ENCODE measurements at regions not wholly inside any gene's neighbourhood (a gene's known extent, or its start where the extent isn't known, plus 50 kb on each side); places are given as distances from the start of the nearest gene placed in this dataset.
"Not testable (repeated sequence)": the region's sequence is repeated elsewhere in the genome, so short reads cannot be mapped to it uniquely, and the experiment has no call there.

- DNase-seq (ENCODE audit: low read depth): no peak
- TF ChIP-seq CTCF (IDR thresholded peaks at IDR 0.05; ENCODE audit: insufficient read depth, low read depth, low read length, missing control alignments): no peak
- H3K4me3 ChIP-seq (ENCODE audit: low read depth, low read length): no peak overlapping the region
These were observed 107.8 kb upstream of the PNPT1 start for GRCh38 chr2:55801436-55801835.

GRCh38 chr2:55799624-55800023 is 106.0 kb upstream of the PNPT1 start:
- not testable (repeated sequence) for DNase-seq (ENCODE audit: low read depth); H3K4me3 ChIP-seq (ENCODE audit: low read depth, low read length)

GRCh38 chr2:55796121-55796520 is 102.5 kb upstream of the PNPT1 start:
- no peak overlapping the region for H3K4me3 ChIP-seq (ENCODE audit: low read depth, low read length)
- no peak for TF ChIP-seq CTCF (IDR thresholded peaks at IDR 0.05; ENCODE audit: insufficient read depth, low read depth, low read length, missing control alignments)
- no peak for DNase-seq (ENCODE audit: low read depth)

GRCh38 chr2:55793602-55794001 is 100.0 kb upstream of the PNPT1 start:
- not testable (repeated sequence) for DNase-seq (ENCODE audit: low read depth); H3K4me3 ChIP-seq (ENCODE audit: low read depth, low read length)

GRCh38 chr2:55786280-55786679 is 92.6 kb upstream of the PNPT1 start:
- H3K4me3 ChIP-seq (ENCODE audit: low read depth, low read length): no peak overlapping the region
- no peak for TF ChIP-seq CTCF (IDR thresholded peaks at IDR 0.05; ENCODE audit: insufficient read depth, low read depth, low read length, missing control alignments)
- no peak for DNase-seq (ENCODE audit: low read depth)

GRCh38 chr2:55783751-55784150 is 90.1 kb upstream of the PNPT1 start:
- H3K4me3 ChIP-seq (ENCODE audit: low read depth, low read length); DNase-seq (ENCODE audit: low read depth): not testable (repeated sequence)

GRCh38 chr2:55782528-55783173 is 89.0 kb upstream of the PNPT1 start:
- H3K4me3 ChIP-seq (ENCODE audit: low read depth, low read length): no peak overlapping the region
- no peak for DNase-seq (ENCODE audit: low read depth)
- no peak for TF ChIP-seq CTCF (IDR thresholded peaks at IDR 0.05; ENCODE audit: insufficient read depth, low read depth, low read length, missing control alignments)

- no peak for DNase-seq (ENCODE audit: low read depth)
- TF ChIP-seq CTCF (IDR thresholded peaks at IDR 0.05; ENCODE audit: insufficient read depth, low read depth, low read length, missing control alignments): no peak
- H3K4me3 ChIP-seq (ENCODE audit: low read depth, low read length): no peak overlapping the region
These were observed 87.9 kb upstream of the PNPT1 start for GRCh38 chr2:55781542-55781941.

- DNase-seq (ENCODE audit: low read depth): peak; percentile 10
- no peak overlapping the region for H3K4me3 ChIP-seq (ENCODE audit: low read depth, low read length)
- TF ChIP-seq CTCF (IDR thresholded peaks at IDR 0.05; ENCODE audit: insufficient read depth, low read depth, low read length, missing control alignments): no peak
These were observed 87.1 kb upstream of the PNPT1 start for GRCh38 chr2:55780697-55781096.

Measured in GM12865 (cell line).